ENCODE measurements at regions not wholly inside any gene's neighbourhood (a gene's known extent, or its start where the extent isn't known, plus 50 kb on each side); places are given as distances from the start of the nearest gene placed in this dataset.

GRCh38 chr20:57062696-57063270 is 203.7 kb downstream of the BMP7 start:
- TF ChIP-seq MXI1 (conservative IDR thresholded peaks at IDR 0.05; ENCODE audit: poor library complexity, severe bottlenecking) = no peak
- no peak overlapping the region for H2AFZ ChIP-seq (ENCODE audit: low read depth, low read length)
- H3K79me2 ChIP-seq (replicated peaks; ENCODE audit: insufficient read depth, low read length) = no peaks in the 10 kb centered on the region
- H3K9ac ChIP-seq (ENCODE audit: low read length) = no peak overlapping the region
- H3F3A ChIP-seq (ENCODE audit: insufficient read depth, low read length, poor library complexity, severe bottlenecking) = no peaks in the 10 kb centered on the region
- H3K9me3 ChIP-seq (ENCODE audit: low read length) = no peaks in the 10 kb centered on the region
- H4K20me1 ChIP-seq (ENCODE audit: insufficient read depth) = no peaks in the 10 kb centered on the region
- H3K9me2 ChIP-seq (ENCODE audit: insufficient read depth, low read length) = no peaks in the 10 kb centered on the region
- H3K4me3 ChIP-seq (ENCODE audit: low read length) = no peak overlapping the region
- H3K27me3 ChIP-seq (ENCODE audit: insufficient read depth, low read depth, low read length) = peaks cover 25% of the 10 kb centered on the region
- H3K27ac ChIP-seq (ENCODE audit: low read length) = no peak overlapping the region
- H3K4me2 ChIP-seq (ENCODE audit: low read length) = no peak overlapping the region
- H3K36me3 ChIP-seq (ENCODE audit: insufficient read depth, low read length) = no peaks in the 10 kb centered on the region

GRCh38 chr20:57064836-57065235 is 201.6 kb downstream of the BMP7 start:
- no peak overlapping the region for H3K27ac ChIP-seq (ENCODE audit: low read length)
- no peaks in the 10 kb centered on the region for H3K79me2 ChIP-seq (replicated peaks; ENCODE audit: insufficient read depth, low read length)
- H3K9ac ChIP-seq (ENCODE audit: low read length) = no peak overlapping the region
- no peaks in the 10 kb centered on the region for H3K9me3 ChIP-seq (ENCODE audit: low read length)
- no peaks in the 10 kb centered on the region for H3K36me3 ChIP-seq (ENCODE audit: insufficient read depth, low read length)
- no peak overlapping the region for H2AFZ ChIP-seq (ENCODE audit: low read depth, low read length)
- TF ChIP-seq EP300 (conservative IDR thresholded peaks at IDR 0.05; ENCODE audit: poor library complexity, severe bottlenecking) (no peak), RAD21 (conservative IDR thresholded peaks at IDR 0.05) (no peak), TAF1 (IDR thresholded peaks at IDR 0.05; ENCODE audit: low read depth) (no peak), POLR2AphosphoS5 (IDR thresholded peaks at IDR 0.05) (no peak), EZH2 (IDR thresholded peaks at IDR 0.05; ENCODE audit: borderline replicate concordance, insufficient read depth, low read length, poor library complexity, severe bottlenecking) (no peak), SMC3 (conservative IDR thresholded peaks at IDR 0.05; ENCODE audit: poor library complexity) (no peak), MXI1 (conservative IDR thresholded peaks at IDR 0.05; ENCODE audit: poor library complexity, severe bottlenecking) (no peak)
- TF ChIP-seq, protein P1, sequence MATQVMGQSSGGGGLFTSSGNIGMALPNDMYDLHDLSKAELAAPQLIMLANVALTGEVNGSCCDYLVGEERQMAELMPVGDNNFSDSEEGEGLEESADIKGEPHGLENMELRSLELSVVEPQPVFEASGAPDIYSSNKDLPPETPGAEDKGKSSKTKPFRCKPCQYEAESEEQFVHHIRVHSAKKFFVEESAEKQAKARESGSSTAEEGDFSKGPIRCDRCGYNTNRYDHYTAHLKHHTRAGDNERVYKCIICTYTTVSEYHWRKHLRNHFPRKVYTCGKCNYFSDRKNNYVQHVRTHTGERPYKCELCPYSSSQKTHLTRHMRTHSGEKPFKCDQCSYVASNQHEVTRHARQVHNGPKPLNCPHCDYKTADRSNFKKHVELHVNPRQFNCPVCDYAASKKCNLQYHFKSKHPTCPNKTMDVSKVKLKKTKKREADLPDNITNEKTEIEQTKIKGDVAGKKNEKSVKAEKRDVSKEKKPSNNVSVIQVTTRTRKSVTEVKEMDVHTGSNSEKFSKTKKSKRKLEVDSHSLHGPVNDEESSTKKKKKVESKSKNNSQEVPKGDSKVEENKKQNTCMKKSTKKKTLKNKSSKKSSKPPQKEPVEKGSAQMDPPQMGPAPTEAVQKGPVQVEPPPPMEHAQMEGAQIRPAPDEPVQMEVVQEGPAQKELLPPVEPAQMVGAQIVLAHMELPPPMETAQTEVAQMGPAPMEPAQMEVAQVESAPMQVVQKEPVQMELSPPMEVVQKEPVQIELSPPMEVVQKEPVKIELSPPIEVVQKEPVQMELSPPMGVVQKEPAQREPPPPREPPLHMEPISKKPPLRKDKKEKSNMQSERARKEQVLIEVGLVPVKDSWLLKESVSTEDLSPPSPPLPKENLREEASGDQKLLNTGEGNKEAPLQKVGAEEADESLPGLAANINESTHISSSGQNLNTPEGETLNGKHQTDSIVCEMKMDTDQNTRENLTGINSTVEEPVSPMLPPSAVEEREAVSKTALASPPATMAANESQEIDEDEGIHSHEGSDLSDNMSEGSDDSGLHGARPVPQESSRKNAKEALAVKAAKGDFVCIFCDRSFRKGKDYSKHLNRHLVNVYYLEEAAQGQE (IDR thresholded peaks at IDR 0.05; ENCODE audit: borderline replicate concordance) = no peak
- TF ChIP-seq, protein P2, sequence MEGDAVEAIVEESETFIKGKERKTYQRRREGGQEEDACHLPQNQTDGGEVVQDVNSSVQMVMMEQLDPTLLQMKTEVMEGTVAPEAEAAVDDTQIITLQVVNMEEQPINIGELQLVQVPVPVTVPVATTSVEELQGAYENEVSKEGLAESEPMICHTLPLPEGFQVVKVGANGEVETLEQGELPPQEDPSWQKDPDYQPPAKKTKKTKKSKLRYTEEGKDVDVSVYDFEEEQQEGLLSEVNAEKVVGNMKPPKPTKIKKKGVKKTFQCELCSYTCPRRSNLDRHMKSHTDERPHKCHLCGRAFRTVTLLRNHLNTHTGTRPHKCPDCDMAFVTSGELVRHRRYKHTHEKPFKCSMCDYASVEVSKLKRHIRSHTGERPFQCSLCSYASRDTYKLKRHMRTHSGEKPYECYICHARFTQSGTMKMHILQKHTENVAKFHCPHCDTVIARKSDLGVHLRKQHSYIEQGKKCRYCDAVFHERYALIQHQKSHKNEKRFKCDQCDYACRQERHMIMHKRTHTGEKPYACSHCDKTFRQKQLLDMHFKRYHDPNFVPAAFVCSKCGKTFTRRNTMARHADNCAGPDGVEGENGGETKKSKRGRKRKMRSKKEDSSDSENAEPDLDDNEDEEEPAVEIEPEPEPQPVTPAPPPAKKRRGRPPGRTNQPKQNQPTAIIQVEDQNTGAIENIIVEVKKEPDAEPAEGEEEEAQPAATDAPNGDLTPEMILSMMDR (IDR thresholded peaks at IDR 0.05; ENCODE audit: poor library complexity, severe bottlenecking) = no peak
- H3K4me3 ChIP-seq (ENCODE audit: low read length) = no peak overlapping the region
- H3K27me3 ChIP-seq (ENCODE audit: insufficient read depth, low read depth, low read length) = peaks cover 27% of the 10 kb centered on the region
- H3K4me2 ChIP-seq (ENCODE audit: low read length) = no peak overlapping the region
- H4K20me1 ChIP-seq (ENCODE audit: insufficient read depth) = no peaks in the 10 kb centered on the region
- no peaks in the 10 kb centered on the region for H3F3A ChIP-seq (ENCODE audit: insufficient read depth, low read length, poor library complexity, severe bottlenecking)
- no peaks in the 10 kb centered on the region for H3K9me2 ChIP-seq (ENCODE audit: insufficient read depth, low read length)
